Osteoblast (primary cell): ENCODE measurements at regions not wholly inside any gene's neighbourhood (a gene's known extent, or its start where the extent isn't known, plus 50 kb on each side); places are given as distances from the start of the nearest gene placed in this dataset.

Experiments
- DNase-seq: peaks from one replicate; pipeline ENCODE4 v3.0.0; 2011; ENCODE audit warnings: low spot score, mixed read lengths; ENCODE audit not compliant: insufficient read length; ENCODE audit errors: missing footprints
- H2AFZ ChIP-seq: 2 replicates; pipeline ENCODE4 v1.6.0; 2011; ENCODE audit warnings: mild to moderate bottlenecking, low read length
- H3K27ac ChIP-seq: 2 replicates; pipeline ENCODE4 v1.5.1; 2011; ENCODE audit warnings: mild to moderate bottlenecking, low read depth, low read length, moderate library complexity
- H3K27me3 ChIP-seq: 2 replicates; pipeline ENCODE4 v1.6.0; 2012; ENCODE audit warnings: mild to moderate bottlenecking, control low read depth, inconsistent platforms, low read length, moderate library complexity; ENCODE audit not compliant: insufficient read depth
- H3K36me3 ChIP-seq: 2 replicates; pipeline ENCODE4 v1.5.1; 2011; ENCODE audit warnings: mild to moderate bottlenecking, low read length, control low read depth, moderate library complexity; ENCODE audit not compliant: insufficient read depth
- H3K4me1 ChIP-seq: 2 replicates; pipeline ENCODE4 v1.5.1; 2011; ENCODE audit warnings: mild to moderate bottlenecking, low read length, control low read depth, moderate library complexity; ENCODE audit not compliant: insufficient read depth
- H3K4me2 ChIP-seq: 2 replicates; pipeline ENCODE4 v1.6.0; 2011; ENCODE audit warnings: mild to moderate bottlenecking, low read length; ENCODE audit not compliant: insufficient read depth
- H3K4me3 ChIP-seq: fragments of 200-600 bp; sonication (generic); 3 replicates; pipeline ENCODE4 v1.5.1; 2012; ENCODE audit warnings: mild to moderate bottlenecking, low read length, inconsistent platforms; ENCODE audit not compliant: insufficient read depth
- H3K79me2 ChIP-seq: 2 replicates; pipeline ENCODE4 v1.6.0; 2012; ENCODE audit warnings: mild to moderate bottlenecking, low read length, control low read depth, inconsistent platforms; ENCODE audit not compliant: insufficient read depth
- H3K9me3 ChIP-seq: 2 replicates; pipeline ENCODE4 v1.5.1; 2011; ENCODE audit warnings: low read depth, low read length, control low read depth
- H4K20me1 ChIP-seq: 2 replicates; pipeline ENCODE4 v1.6.0; 2012; ENCODE audit warnings: mild to moderate bottlenecking, low read length, control low read depth; ENCODE audit not compliant: insufficient read depth
- TF ChIP-seq, protein P1 (sequence below): IDR thresholded peaks from 2 replicates; pipeline ENCODE4 v1.5.1; 2011; ENCODE audit warnings: mild to moderate bottlenecking, low read depth, low read length, moderate library complexity; ENCODE audit errors: extremely low read depth

DNA sequence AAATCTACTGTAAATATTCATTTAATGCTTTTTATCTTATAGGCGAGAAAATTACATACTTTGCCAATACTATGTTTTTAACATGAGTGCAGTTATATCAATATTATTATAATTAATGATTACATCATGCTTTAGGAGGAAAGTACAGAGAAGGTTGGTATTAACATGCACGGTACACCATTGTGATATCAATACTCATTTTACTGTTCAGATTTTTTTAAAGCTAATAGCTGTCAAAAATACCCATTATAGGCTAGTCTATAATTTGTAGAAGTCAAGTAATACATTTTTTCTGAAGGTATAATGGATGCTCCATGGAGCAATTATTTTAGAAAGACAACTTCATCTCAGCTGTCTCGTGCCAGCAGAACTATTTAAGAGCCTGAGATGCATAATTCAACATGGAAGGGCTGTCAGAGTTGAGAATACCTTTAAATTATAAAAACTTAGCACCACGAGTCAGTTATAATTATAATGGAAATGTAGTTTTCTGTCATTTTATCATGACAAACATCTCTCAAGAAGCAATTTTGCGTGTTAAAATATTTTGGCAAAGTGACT is 1641.7 kb upstream of the ACVR2A start:
- Histone ChIP-seq H3K27ac (no peak overlapping the region), H3K4me1 (no peaks in the 10 kb centered on the region), H3K27me3 (no peaks in the 10 kb centered on the region), H3K4me3 (no peak overlapping the region), H3K4me2 (no peak overlapping the region), H3K9me3 (no peaks in the 10 kb centered on the region), H3K36me3 (no peaks in the 10 kb centered on the region), H3K79me2 (no peaks in the 10 kb centered on the region), H4K20me1 (no peaks in the 10 kb centered on the region), H2AFZ (no peak overlapping the region)
- DNase-seq = no peak
- TF ChIP-seq, protein P1, sequence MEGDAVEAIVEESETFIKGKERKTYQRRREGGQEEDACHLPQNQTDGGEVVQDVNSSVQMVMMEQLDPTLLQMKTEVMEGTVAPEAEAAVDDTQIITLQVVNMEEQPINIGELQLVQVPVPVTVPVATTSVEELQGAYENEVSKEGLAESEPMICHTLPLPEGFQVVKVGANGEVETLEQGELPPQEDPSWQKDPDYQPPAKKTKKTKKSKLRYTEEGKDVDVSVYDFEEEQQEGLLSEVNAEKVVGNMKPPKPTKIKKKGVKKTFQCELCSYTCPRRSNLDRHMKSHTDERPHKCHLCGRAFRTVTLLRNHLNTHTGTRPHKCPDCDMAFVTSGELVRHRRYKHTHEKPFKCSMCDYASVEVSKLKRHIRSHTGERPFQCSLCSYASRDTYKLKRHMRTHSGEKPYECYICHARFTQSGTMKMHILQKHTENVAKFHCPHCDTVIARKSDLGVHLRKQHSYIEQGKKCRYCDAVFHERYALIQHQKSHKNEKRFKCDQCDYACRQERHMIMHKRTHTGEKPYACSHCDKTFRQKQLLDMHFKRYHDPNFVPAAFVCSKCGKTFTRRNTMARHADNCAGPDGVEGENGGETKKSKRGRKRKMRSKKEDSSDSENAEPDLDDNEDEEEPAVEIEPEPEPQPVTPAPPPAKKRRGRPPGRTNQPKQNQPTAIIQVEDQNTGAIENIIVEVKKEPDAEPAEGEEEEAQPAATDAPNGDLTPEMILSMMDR = no peak

DNA sequence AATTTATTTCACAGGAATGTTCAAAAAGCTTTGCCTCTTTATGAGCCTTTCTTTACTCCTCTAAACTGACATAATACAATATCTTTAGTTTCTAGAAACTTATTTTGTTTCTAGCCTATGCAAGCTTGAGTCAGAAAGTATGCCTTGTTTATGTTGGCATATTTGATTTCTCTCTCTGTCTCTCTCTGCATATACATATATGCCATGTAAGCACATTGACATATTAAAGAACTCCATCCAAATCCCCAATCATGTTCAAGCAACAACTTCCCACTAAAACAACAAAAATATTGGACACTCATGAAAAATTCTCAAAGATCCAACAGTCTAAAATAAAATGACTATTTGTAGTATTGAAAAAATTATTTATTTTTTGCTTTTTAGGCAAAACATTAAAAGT is 1651.2 kb upstream of the ACVR2A start:
- TF ChIP-seq, protein P1 = no peak
- H3K36me3 ChIP-seq = no peaks in the 10 kb centered on the region
- no peak for DNase-seq
- H3K4me1 ChIP-seq = no peaks in the 10 kb centered on the region
- no peaks in the 10 kb centered on the region for H3K27me3 ChIP-seq
- H3K4me3 ChIP-seq = no peak overlapping the region
- no peaks in the 10 kb centered on the region for H3K79me2 ChIP-seq
- no peaks in the 10 kb centered on the region for H4K20me1 ChIP-seq
- H3K9me3 ChIP-seq = no peaks in the 10 kb centered on the region
- no peak overlapping the region for H3K27ac ChIP-seq
- H2AFZ ChIP-seq = no peak overlapping the region
- H3K4me2 ChIP-seq = no peak overlapping the region

DNA sequence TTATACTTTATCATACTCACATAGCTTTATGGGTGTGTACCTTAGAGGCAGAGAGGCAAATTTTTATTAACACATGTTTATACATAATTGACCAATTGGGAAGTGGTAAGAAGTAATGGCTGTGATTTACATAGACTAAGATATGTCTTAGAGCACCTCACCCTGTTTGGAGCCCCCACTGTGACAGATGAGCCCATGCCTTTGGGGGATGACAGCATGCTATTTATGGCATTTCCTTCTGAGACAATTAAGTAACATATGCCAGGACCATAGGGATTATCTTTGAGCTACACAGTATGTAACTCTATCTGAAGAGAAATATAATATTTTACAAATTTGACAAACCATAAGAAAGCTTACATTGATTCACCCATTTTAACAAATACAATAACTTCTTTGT is 1655.3 kb upstream of the ACVR2A start:
- TF ChIP-seq, protein P1 = no peak
- Histone ChIP-seq H3K4me1 (no peaks in the 10 kb centered on the region), H2AFZ (no peak overlapping the region), H3K27ac (no peak overlapping the region), H3K36me3 (no peaks in the 10 kb centered on the region), H3K4me2 (no peak overlapping the region), H3K27me3 (no peaks in the 10 kb centered on the region), H3K79me2 (no peaks in the 10 kb centered on the region), H3K4me3 (no peak overlapping the region), H4K20me1 (no peaks in the 10 kb centered on the region), H3K9me3 (no peaks in the 10 kb centered on the region)
- DNase-seq = no peak

DNA sequence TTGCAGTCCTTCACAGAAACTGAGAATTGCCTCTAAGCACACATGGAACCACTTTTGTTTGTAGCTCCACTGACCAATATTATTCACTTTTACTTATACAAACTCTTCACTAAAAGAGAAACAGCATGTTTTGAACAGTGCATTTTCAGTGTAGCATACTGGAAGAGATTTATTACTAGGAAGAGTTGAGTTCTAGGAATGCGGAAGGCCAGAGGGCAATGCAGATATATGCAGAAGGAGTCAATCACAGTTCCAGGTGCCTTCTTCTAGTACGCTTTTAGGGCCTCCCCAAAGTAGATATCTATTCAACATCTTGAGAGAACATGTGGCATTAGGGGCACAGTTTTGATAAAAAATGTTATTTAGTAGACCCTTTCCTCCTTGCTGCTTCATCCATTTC is 1654.0 kb upstream of the ZEB2 start:
- H3K27me3 ChIP-seq = no peaks in the 10 kb centered on the region
- DNase-seq = no peak
- H2AFZ ChIP-seq = no peak overlapping the region
- TF ChIP-seq, protein P1 = no peak
- no peak overlapping the region for H3K4me3 ChIP-seq
- H3K36me3 ChIP-seq = no peaks in the 10 kb centered on the region
- no peak overlapping the region for H3K4me2 ChIP-seq
- no peak overlapping the region for H3K27ac ChIP-seq
- no peaks in the 10 kb centered on the region for H3K4me1 ChIP-seq
- H4K20me1 ChIP-seq = no peaks in the 10 kb centered on the region
- no peaks in the 10 kb centered on the region for H3K9me3 ChIP-seq
- H3K79me2 ChIP-seq = no peaks in the 10 kb centered on the region
